Panc1 (cell line): ENCODE measurements at regions not wholly inside any gene's neighbourhood (a gene's known extent, or its start where the extent isn't known, plus 50 kb on each side); places are given as distances from the start of the nearest gene placed in this dataset.

Experiments
- CTCF ChIP-seq: fragments of 450-650 bp; IDR thresholded peaks from 2 replicates; pipeline ENCODE4 v1.5.1; 2017; ENCODE audit warnings: mild to moderate bottlenecking
- POLR2AphosphoS5 ChIP-seq: IDR thresholded peaks from 2 replicates; pipeline ENCODE4 v1.6.1; 2012; ENCODE audit warnings: mild to moderate bottlenecking, low read depth, low read length, moderate library complexity
- TF ChIP-seq, protein P1 (sequence below), 2 experiments: IDR thresholded peaks; 2 replicates each; pipeline ENCODE4 v1.6.1; 2011 to 2012; ENCODE audit warnings: low read depth in 2 of 2, control low read depth in 1 of 2, low read length in 1 of 2, mild to moderate bottlenecking in 1 of 2, moderate library complexity in 1 of 2; ENCODE audit not compliant: insufficient read depth in 1 of 2

- no peak for TF ChIP-seq CTCF
- TF ChIP-seq, protein P1, sequence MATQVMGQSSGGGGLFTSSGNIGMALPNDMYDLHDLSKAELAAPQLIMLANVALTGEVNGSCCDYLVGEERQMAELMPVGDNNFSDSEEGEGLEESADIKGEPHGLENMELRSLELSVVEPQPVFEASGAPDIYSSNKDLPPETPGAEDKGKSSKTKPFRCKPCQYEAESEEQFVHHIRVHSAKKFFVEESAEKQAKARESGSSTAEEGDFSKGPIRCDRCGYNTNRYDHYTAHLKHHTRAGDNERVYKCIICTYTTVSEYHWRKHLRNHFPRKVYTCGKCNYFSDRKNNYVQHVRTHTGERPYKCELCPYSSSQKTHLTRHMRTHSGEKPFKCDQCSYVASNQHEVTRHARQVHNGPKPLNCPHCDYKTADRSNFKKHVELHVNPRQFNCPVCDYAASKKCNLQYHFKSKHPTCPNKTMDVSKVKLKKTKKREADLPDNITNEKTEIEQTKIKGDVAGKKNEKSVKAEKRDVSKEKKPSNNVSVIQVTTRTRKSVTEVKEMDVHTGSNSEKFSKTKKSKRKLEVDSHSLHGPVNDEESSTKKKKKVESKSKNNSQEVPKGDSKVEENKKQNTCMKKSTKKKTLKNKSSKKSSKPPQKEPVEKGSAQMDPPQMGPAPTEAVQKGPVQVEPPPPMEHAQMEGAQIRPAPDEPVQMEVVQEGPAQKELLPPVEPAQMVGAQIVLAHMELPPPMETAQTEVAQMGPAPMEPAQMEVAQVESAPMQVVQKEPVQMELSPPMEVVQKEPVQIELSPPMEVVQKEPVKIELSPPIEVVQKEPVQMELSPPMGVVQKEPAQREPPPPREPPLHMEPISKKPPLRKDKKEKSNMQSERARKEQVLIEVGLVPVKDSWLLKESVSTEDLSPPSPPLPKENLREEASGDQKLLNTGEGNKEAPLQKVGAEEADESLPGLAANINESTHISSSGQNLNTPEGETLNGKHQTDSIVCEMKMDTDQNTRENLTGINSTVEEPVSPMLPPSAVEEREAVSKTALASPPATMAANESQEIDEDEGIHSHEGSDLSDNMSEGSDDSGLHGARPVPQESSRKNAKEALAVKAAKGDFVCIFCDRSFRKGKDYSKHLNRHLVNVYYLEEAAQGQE (IDR thresholded peaks at IDR 0.05; ENCODE audit: insufficient read depth in 1 of 2, low read depth in 2 of 2, low read length in 1 of 2) = no peak
- no peak for TF ChIP-seq POLR2AphosphoS5
Observed at GRCh38 chr2:153657651-153658050, 179.1 kb upstream of the RPRM start.
